Activated naive CD4-positive, alpha-beta T cell treated with anti-CD3 and anti-CD28 coated beads for 36 hours (primary cell): ENCODE measurements at regions not wholly inside any gene's neighbourhood (a gene's known extent, or its start where the extent isn't known, plus 50 kb on each side); places are given as distances from the start of the nearest gene placed in this dataset.
A peak's percentile ranks its signal among the peaks of the same experiment; 100 is the strongest.

ENCODE experiments used
- CTCF ChIA-PET: fragments of 350-600 bp; sonication (Branson Sonifier 250); formaldehyde crosslinking; loops from one replicate; lab custom pipeline; 2021; ENCODE audit warnings: antibody characterized with exemption; lab: Charles Lee
- DNase-seq: peaks from one replicate; pipeline ENCODE4 v3.0.0-alpha.2; 2020
- H3K27ac Mint-ChIP-seq: one replicate; pipeline ENCODE4 v1.8.0; 2021; ENCODE audit warnings: mild to moderate bottlenecking, mixed read lengths
- H3K27me3 Mint-ChIP-seq: one replicate; pipeline ENCODE4 v1.8.0; 2021; ENCODE audit warnings: low read depth, mixed read lengths
- H3K36me3 Mint-ChIP-seq: one replicate; pipeline ENCODE4 v1.8.0; 2021; ENCODE audit warnings: low read depth, mixed read lengths
- H3K4me1 Mint-ChIP-seq: one replicate; pipeline ENCODE4 v1.8.0; 2021; ENCODE audit warnings: low read depth, mixed read lengths
- H3K4me3 Mint-ChIP-seq: one replicate; pipeline ENCODE4 v1.8.0; 2021; ENCODE audit warnings: mild to moderate bottlenecking, moderate library complexity, mixed read lengths
- H3K9me3 Mint-ChIP-seq: one replicate; pipeline ENCODE4 v1.8.0; 2021; ENCODE audit warnings: mixed read lengths
- intact Hi-C: fragments of 100-400 bp; cut with micrococcal nuclease; formaldehyde crosslinking; loops from one replicate; pipeline ENCODE4 v1.15.1; 2023

DNA sequence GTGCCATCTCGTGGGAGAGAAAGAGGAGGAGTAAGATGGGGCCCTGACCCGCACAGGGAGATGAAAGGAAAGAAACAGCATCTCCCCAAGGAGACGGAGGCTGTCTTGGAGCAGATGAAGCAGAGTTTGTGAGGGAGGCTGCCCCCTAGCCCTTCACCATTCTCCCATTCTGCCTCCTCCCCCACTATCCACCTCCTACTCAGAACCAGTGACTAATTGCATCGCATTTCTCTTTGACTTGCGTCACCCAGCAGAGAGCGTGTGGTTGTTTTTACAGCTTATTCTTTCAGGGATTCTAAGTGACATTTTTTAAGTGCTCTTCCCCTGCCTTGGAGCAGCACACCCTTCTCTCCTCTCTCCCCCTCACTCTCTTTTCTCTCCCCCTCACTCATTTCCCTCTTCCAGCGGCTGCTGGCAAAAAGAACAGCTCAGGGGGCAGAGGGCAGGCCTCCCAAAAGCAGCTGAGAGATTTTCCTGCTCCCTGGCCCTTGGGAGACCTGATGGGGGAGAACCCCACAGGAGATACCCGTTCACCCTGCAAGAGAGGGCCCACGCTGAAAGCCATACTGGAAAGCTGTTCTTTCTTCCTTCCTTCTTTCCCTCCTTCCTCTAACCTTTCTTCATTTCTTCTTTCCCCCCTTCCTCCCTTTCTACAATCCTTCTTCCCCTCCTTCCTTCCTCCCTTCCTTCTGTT, 91.8 kb downstream of the MRPL46 start:
- Mint-ChIP-seq H3K27me3 (peaks cover 34% of the 10 kb centered on the region), H3K4me3 (no peak overlapping the region), H3K36me3 (no peaks in the 10 kb centered on the region), H3K9me3 (no peaks in the 10 kb centered on the region), H3K4me1 (no peaks in the 10 kb centered on the region), H3K27ac (no peak overlapping the region)
- intact Hi-C loops, result loop anchor here (1.0 kb wide), 1 partner anchor 10 kb away; no protein-coding TSS in a partner anchor
- CTCF ChIA-PET, result no interaction called here
- no peak for DNase-seq

DNA sequence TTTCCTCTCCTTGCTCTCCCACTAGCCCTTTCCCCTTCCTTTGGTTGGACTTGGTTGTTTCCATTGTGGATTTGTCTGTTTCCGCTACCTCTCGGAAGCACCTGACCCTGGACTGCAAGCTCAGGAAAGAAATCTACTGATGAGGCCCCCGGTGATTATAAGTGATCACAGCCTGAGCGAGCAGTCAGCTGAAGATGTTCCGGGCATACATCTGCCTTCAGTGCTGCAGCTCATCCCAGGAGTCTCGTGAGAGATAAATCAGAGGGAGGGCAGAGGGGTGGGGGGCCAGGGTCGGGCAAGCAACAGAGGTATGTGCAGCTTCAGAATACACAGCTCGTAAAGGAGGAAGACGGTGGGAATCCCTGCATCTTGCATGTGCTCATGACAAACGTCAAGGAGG, 102.1 kb downstream of the MRPL46 start:
- intact Hi-C loops, result no loop called here
- Mint-ChIP-seq H3K4me1 (no peaks in the 10 kb centered on the region), H3K27ac (no peak overlapping the region), H3K36me3 (no peaks in the 10 kb centered on the region), H3K4me3 (no peak overlapping the region), H3K9me3 (peaks cover 2% of the 10 kb centered on the region), H3K27me3 (peaks cover 6% of the 10 kb centered on the region)
- CTCF ChIA-PET, result no interaction called here
- no peak for DNase-seq

DNA sequence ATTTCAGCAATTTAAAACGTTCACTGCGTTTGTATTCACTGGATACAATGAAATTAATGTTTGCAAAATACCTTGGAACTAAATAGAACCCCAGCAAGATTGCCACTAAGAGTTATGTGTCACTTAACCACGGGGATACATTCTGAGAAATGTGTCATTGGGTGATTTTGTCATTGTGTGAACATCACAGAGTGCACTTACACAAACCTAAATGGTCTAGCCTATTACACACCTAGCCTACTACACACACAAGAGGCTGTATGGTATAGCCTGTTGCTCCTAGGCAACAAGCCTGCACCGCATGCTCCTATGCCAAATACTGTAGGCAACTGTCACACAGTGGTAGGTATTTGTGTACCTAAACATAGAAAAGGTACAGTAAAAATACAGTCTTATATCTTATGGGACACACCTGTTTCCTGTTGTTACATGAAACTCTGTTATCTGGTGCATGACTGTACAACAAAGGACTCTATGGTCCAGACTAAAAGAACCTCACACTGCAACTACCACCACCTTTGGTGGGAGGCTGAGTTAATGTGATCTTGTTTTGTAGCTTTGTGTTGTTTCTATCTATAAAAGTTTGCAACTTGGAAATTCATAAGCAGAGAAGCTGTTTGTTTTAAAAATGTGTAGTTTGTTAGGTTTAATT, 92.2 kb upstream of the NTRK3 start:
- intact Hi-C loops, result no loop called here
- Mint-ChIP-seq H3K36me3 (no peaks in the 10 kb centered on the region), H3K9me3 (peaks cover 8% of the 10 kb centered on the region), H3K4me3 (no peak overlapping the region), H3K27ac (no peak overlapping the region), H3K27me3 (peaks cover 28% of the 10 kb centered on the region), H3K4me1 (no peaks in the 10 kb centered on the region)
- no peak for DNase-seq
- CTCF ChIA-PET, result no interaction called here

DNA sequence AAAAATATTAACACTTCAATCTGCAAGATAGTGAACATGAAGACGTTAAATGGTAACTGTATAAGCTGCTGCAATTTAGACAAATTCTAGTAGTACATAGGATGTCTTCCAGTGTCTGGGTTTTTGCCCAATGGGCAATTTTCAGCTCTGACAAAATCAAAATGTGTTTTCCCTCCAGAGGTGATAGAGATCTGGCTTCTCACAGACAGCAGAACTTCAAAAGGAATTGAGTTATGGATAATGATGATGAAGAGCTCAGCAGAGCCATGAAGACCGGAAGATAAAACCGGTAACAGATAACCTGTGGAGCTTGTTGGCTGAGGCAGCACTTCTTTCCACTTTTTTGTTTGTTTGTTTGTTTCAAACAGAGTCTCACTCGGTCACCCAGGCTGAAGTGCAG, 89.4 kb upstream of the NTRK3 start:
- Mint-ChIP-seq H3K9me3 (no peaks in the 10 kb centered on the region), H3K4me1 (no peaks in the 10 kb centered on the region), H3K4me3 (no peak overlapping the region), H3K36me3 (no peaks in the 10 kb centered on the region), H3K27ac (no peak overlapping the region), H3K27me3 (peaks cover 28% of the 10 kb centered on the region)
- no peak for DNase-seq
- intact Hi-C loops, result no loop called here
- CTCF ChIA-PET, result interaction anchor here (0.8 kb wide), 1 partner anchor 15 kb away, joined by 4 read pairs; no protein-coding TSS in a partner anchor

DNA sequence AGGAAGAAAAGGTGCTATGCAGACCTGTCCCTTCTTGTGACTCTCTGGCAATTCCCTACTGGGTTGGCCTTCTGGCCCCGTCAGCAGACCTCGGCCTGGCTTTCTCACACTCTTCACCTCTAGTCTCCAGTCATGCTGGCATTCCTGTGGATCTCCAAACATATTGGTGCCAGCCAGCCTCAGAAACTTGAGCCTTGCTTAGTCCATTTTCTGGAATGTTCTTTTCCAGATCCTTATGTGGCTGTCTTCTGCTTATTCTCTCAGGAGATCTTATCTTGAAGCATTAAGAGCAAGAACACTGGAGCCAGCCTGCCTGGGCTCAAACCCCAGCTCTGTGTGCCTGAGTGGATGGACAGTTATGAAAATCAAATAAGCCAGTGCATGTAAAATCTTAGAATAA, 88.2 kb upstream of the NTRK3 start:
- H3K9me3 Mint-ChIP-seq, result no peaks in the 10 kb centered on the region
- H3K4me3 Mint-ChIP-seq, result no peak overlapping the region
- no peak overlapping the region for H3K27ac Mint-ChIP-seq
- peaks cover 23% of the 10 kb centered on the region for H3K27me3 Mint-ChIP-seq
- intact Hi-C loops, result no loop called here
- no peaks in the 10 kb centered on the region for H3K36me3 Mint-ChIP-seq
- DNase-seq, result no peak
- H3K4me1 Mint-ChIP-seq, result no peaks in the 10 kb centered on the region
- CTCF ChIA-PET, result no interaction called here

DNA sequence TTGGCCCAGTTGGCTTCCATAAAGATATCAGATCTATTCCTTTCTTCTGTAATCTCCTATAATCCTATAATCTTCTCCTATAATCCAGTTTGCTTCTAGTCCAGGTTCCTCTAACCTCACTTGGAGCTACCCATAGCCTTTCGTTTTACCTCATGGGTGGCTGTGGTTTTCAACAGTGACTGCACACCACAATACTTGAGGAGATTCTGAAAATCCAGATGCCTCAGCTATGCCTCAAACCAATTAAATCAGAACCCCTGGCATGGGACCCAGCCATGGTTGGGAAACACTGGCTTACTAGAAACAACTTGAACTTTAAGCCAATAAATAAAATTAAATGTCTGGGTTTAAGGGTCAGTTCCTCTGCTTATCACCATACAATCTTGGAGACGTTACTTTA, 86.1 kb upstream of the NTRK3 start:
- Mint-ChIP-seq H3K9me3 (no peaks in the 10 kb centered on the region), H3K36me3 (no peaks in the 10 kb centered on the region), H3K4me1 (no peaks in the 10 kb centered on the region), H3K27ac (no peak overlapping the region), H3K27me3 (peaks cover 15% of the 10 kb centered on the region), H3K4me3 (no peak overlapping the region)
- intact Hi-C loops, result no loop called here
- CTCF ChIA-PET, result no interaction called here
- DNase-seq, result no peak

DNA sequence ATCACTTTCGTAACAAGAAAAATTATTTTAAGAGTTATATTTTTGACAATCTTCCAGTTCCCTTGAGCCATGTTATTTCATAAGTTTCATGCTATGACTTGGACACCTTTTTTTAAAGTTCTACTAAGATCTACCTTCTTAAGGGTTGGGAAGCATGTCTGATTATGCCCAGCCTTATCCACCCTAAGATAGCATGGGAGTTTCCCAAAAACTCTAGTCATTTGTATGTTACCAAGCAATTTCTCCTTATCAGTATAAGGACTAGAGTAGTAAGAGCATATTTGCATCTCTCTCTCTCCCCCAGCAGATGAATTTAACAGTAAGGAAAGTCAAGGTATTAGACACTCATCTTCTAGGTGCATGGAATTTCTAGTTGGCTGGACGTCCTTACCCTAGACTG, 85.1 kb upstream of the NTRK3 start:
- H3K27ac Mint-ChIP-seq, result no peak overlapping the region
- H3K27me3 Mint-ChIP-seq, result peaks cover 12% of the 10 kb centered on the region
- no peaks in the 10 kb centered on the region for H3K36me3 Mint-ChIP-seq
- intact Hi-C loops, result no loop called here
- H3K4me1 Mint-ChIP-seq, result no peaks in the 10 kb centered on the region
- no peak overlapping the region for H3K4me3 Mint-ChIP-seq
- DNase-seq, result no peak
- CTCF ChIA-PET, result no interaction called here
- H3K9me3 Mint-ChIP-seq, result no peaks in the 10 kb centered on the region

DNA sequence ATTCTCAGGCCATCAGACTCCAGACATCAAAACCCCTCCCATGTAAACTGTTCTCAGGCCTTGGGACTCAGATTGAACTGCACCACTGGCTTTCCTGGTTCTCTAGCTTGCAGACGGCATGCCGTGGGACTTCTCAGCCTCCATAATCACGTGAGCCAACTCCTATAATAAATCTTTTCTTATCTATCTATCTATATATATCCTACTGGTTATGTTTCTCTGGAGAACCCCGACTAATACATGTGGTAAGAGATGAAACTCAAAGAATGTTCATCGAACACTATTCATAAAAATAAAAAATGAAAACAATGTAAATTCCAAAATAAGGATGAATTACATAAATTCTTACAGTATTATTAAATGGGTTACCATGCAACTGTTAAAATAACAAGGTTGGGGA, 84.5 kb upstream of the NTRK3 start:
- H3K36me3 Mint-ChIP-seq, result no peaks in the 10 kb centered on the region
- H3K4me3 Mint-ChIP-seq, result no peak overlapping the region
- no peak overlapping the region for H3K27ac Mint-ChIP-seq
- intact Hi-C loops, result no loop called here
- DNase-seq, result no peak
- H3K9me3 Mint-ChIP-seq, result no peaks in the 10 kb centered on the region
- H3K4me1 Mint-ChIP-seq, result no peaks in the 10 kb centered on the region
- CTCF ChIA-PET, result no interaction called here
- H3K27me3 Mint-ChIP-seq, result peaks cover 12% of the 10 kb centered on the region

DNA sequence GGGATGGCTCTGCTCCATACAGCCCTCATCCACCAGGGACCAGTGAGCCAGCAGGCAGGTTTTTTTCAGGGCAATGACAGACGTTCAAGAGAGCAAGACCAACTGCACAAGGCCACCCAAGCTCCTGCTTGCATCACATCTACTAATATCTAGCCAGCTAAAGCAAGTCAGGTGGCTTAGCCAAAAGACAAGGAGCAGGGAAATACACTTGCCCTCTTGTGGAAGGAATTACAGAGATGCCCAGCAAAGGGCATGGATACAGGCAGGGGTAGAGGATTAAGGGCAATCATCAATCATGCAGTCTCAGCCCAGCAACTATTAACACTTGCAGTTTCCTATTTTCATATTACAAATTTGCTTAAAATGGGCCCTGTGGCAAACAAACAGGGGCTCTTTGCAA, 81.5 kb upstream of the NTRK3 start:
- H3K4me1 Mint-ChIP-seq, result no peaks in the 10 kb centered on the region
- H3K27me3 Mint-ChIP-seq, result peaks cover 4% of the 10 kb centered on the region
- no peak overlapping the region for H3K4me3 Mint-ChIP-seq
- CTCF ChIA-PET, result interaction anchor here (1.0 kb wide), 1 partner anchor 112 kb away, joined by 3 read pairs; no protein-coding TSS in a partner anchor
- H3K36me3 Mint-ChIP-seq, result no peaks in the 10 kb centered on the region
- H3K27ac Mint-ChIP-seq, result no peak overlapping the region
- no peaks in the 10 kb centered on the region for H3K9me3 Mint-ChIP-seq
- intact Hi-C loops, result no loop called here
- DNase-seq, result no peak

DNA sequence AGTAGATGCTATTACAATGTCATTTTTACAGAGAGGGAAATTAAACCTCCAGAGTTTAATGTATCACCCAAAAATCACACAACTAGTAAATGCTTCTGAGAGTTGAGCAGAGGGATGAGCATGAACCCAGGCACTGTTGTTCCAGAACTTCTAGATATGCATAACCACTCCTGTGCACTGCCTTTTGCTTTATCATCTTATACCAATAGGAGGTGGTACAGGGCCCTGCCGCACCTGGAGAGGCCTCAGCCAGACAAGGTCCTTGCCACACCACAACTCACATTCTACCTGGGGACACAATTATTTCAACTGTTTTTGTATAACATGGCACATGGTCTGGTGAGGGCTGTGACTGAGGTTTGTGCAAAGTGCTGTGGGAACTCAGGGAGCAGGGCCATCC, 78.5 kb upstream of the NTRK3 start:
- no peak for DNase-seq
- CTCF ChIA-PET, result interaction anchor here (1.0 kb wide), 1 partner anchor 120 kb away, joined by 3 read pairs; no protein-coding TSS in a partner anchor
- Mint-ChIP-seq H3K9me3 (no peaks in the 10 kb centered on the region), H3K4me3 (no peak overlapping the region), H3K27ac (no peak overlapping the region), H3K27me3 (peaks cover 4% of the 10 kb centered on the region), H3K4me1 (no peaks in the 10 kb centered on the region), H3K36me3 (no peaks in the 10 kb centered on the region)
- intact Hi-C loops, result no loop called here

DNA sequence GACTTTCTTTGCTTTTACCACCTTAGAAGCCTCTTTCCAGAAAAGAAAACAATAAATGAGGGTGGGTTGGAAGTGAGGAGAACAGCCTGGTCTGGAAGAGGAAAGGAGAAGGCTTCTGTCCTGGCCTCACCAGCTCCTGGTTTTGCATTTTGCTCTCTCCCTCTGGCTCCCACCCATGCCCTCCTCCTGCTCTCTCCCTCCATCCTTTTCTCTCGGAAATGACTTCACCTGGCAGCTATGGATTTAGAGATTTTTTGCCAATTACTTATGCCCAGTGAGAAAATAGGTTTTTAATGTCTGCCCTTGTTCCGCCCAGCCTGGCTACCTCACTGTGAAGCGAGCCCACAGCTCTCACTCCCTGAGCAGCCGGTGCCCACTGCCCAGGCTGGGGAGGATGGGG, 77.9 kb upstream of the NTRK3 start:
- Mint-ChIP-seq H3K4me3 (no peak overlapping the region), H3K9me3 (no peaks in the 10 kb centered on the region)
- CTCF ChIA-PET, result interaction anchor here (1.0 kb wide), 1 partner anchor 120 kb away, joined by 3 read pairs; no protein-coding TSS in a partner anchor

DNA sequence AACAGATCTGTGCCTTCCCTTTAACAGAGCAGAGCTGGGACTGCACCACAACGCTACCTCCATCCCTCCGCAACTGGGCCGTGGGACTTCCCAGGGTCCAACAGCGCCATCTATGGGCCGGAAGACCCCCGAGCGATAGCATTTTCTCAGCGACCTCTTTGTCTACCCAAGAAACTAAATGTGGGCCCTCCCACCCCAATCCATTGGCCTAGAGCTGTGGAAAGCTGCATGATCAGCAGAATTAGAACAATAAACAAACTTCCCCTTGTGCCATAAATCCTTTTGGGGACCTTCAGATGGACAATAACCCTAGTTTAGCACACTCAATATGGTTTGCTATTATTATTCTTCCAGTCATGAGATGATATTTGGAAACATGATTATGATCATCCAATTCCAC, 74.8 kb upstream of the NTRK3 start:
- Mint-ChIP-seq H3K9me3 (no peaks in the 10 kb centered on the region), H3K27ac (no peak overlapping the region), H3K27me3 (peaks cover 4% of the 10 kb centered on the region), H3K4me1 (no peaks in the 10 kb centered on the region), H3K36me3 (no peaks in the 10 kb centered on the region), H3K4me3 (no peak overlapping the region)
- peak; percentile 77 for DNase-seq
- CTCF ChIA-PET, result interaction anchor here (0.7 to 1.9 kb wide), 6 partner anchors 15 to 340 kb away, joined by 3 to 7 read pairs (median 3); no protein-coding TSS in a partner anchor
- intact Hi-C loops, result loop anchor here (2.0 to 5.0 kb wide), 2 partner anchors 84 to 121 kb away; no protein-coding TSS in a partner anchor

More for the DNA sequence above, 77.9 kb upstream of the NTRK3 start:
- DNase-seq, result no peak
- intact Hi-C loops, result loop anchor here (5.0 kb wide), 1 partner anchor 118 kb away; no protein-coding TSS in a partner anchor
- Mint-ChIP-seq H3K36me3 (no peaks in the 10 kb centered on the region), H3K4me1 (no peaks in the 10 kb centered on the region), H3K27me3 (peaks cover 4% of the 10 kb centered on the region), H3K27ac (no peak overlapping the region)

DNA sequence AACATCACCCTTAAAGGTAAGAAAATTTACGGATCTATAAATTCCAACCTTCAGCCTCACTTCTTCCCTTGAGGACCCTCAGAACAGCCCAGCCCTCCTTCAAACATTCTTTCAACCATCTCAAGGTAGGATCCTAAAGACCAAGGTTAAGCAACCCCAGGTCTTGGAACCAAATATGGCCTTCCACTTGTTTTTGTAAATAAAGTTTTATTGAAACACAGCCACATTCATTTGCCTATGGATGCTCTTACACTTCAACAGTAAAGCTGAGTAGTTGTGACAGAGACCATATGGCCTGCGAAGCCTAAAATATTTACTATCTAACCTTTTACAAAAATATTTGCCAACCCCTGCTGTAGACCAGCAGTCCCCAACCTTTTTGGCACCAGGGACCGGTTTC, 70.4 kb upstream of the NTRK3 start:
- no peaks in the 10 kb centered on the region for H3K4me1 Mint-ChIP-seq
- intact Hi-C loops, result no loop called here
- no peak overlapping the region for H3K4me3 Mint-ChIP-seq
- H3K9me3 Mint-ChIP-seq, result no peaks in the 10 kb centered on the region
- DNase-seq, result no peak
- H3K27me3 Mint-ChIP-seq, result peaks cover 2% of the 10 kb centered on the region
- H3K27ac Mint-ChIP-seq, result no peak overlapping the region
- H3K36me3 Mint-ChIP-seq, result no peaks in the 10 kb centered on the region
- CTCF ChIA-PET, result no interaction called here
